Astrocyte (in vitro differentiated cells and primary cell): ENCODE measurements at regions not wholly inside any gene's neighbourhood (a gene's known extent, or its start where the extent isn't known, plus 50 kb on each side); places are given as distances from the start of the nearest gene placed in this dataset.

Experiments
- DNase-seq: peaks from one replicate; pipeline ENCODE4 v3.0.0-alpha.2; 2010; ENCODE audit warnings: low read depth
- FAIRE-seq: peaks from 2 replicates; lab custom pipeline; 2011; peaks lifted over from hg19 to GRCh38; lab: Jason Lieb, UNC
- H2AFZ ChIP-seq: 2 replicates; pipeline ENCODE4 v1.6.0; 2012; ENCODE audit warnings: low read depth, low read length, inconsistent platforms
- H3K27ac ChIP-seq: 2 replicates; pipeline ENCODE4 v1.5.1; 2011; ENCODE audit warnings: low read depth, low read length, inconsistent platforms
- H3K27me3 ChIP-seq: 2 replicates; pipeline ENCODE4 v1.6.0; 2011; ENCODE audit warnings: low read length, inconsistent platforms; ENCODE audit not compliant: insufficient read depth
- H3K36me3 ChIP-seq: 2 replicates; pipeline ENCODE4 v1.5.1; 2011; ENCODE audit warnings: low read length, inconsistent platforms; ENCODE audit not compliant: insufficient read depth
- H3K4me1 ChIP-seq: 2 replicates; pipeline ENCODE4 v1.5.1; 2011; ENCODE audit warnings: low read length, inconsistent platforms; ENCODE audit not compliant: insufficient read depth
- H3K4me2 ChIP-seq: 2 replicates; pipeline ENCODE4 v1.6.0; 2012; ENCODE audit warnings: low read length, inconsistent platforms
- H3K4me3 ChIP-seq: 2 replicates; pipeline ENCODE4 v1.5.1; 2011; ENCODE audit warnings: low read depth, mild to moderate bottlenecking, low read length, inconsistent platforms; ENCODE audit not compliant: insufficient read depth
- H3K79me2 ChIP-seq: 2 replicates; pipeline ENCODE4 v1.6.0; 2012; ENCODE audit warnings: mild to moderate bottlenecking, low read length, inconsistent platforms; ENCODE audit not compliant: insufficient read depth
- H3K9ac ChIP-seq: 2 replicates; pipeline ENCODE4 v1.6.0; 2012; ENCODE audit warnings: mild to moderate bottlenecking, low read length, inconsistent platforms
- H3K9me3 ChIP-seq: 2 replicates; pipeline ENCODE4 v1.5.1; 2012; ENCODE audit warnings: low read depth, mild to moderate bottlenecking, low read length, inconsistent platforms; ENCODE audit not compliant: insufficient read depth
- H4K20me1 ChIP-seq: 2 replicates; pipeline ENCODE4 v1.6.0; 2012; ENCODE audit warnings: low read length, inconsistent platforms; ENCODE audit not compliant: insufficient read depth
- H3K27ac Mint-ChIP-seq: one replicate; pipeline ENCODE4 v1.8.0; 2021; ENCODE audit warnings: mild to moderate bottlenecking, mixed read lengths; ENCODE audit not compliant: unreplicated experiment
- H3K27me3 Mint-ChIP-seq: one replicate; pipeline ENCODE4 v1.8.0; 2021; ENCODE audit warnings: low read depth, mixed read lengths; ENCODE audit not compliant: unreplicated experiment
- H3K36me3 Mint-ChIP-seq: one replicate; pipeline ENCODE4 v1.8.0; 2021; ENCODE audit warnings: low read depth, mixed read lengths; ENCODE audit not compliant: unreplicated experiment
- H3K4me1 Mint-ChIP-seq: one replicate; pipeline ENCODE4 v1.8.0; 2021; ENCODE audit warnings: low read depth, mixed read lengths; ENCODE audit not compliant: unreplicated experiment
- H3K4me3 Mint-ChIP-seq: one replicate; pipeline ENCODE4 v1.8.0; 2021; ENCODE audit warnings: mild to moderate bottlenecking, moderate library complexity, mixed read lengths; ENCODE audit not compliant: unreplicated experiment
- H3K9me3 Mint-ChIP-seq: one replicate; pipeline ENCODE4 v1.8.0; 2021; ENCODE audit warnings: mild to moderate bottlenecking, mixed read lengths; ENCODE audit not compliant: unreplicated experiment
- CTCF ChIP-seq: IDR thresholded peaks from 2 replicates; pipeline ENCODE4 v1.5.1; 2011; ENCODE audit warnings: low read depth, mild to moderate bottlenecking, inconsistent platforms, low read length, moderate library complexity; ENCODE audit not compliant: insufficient read depth
- EZH2 ChIP-seq: IDR thresholded peaks from 2 replicates; pipeline ENCODE4 v1.6.1; 2012; ENCODE audit warnings: mild to moderate bottlenecking, low read length, inconsistent platforms; ENCODE audit not compliant: insufficient read depth

DNA sequence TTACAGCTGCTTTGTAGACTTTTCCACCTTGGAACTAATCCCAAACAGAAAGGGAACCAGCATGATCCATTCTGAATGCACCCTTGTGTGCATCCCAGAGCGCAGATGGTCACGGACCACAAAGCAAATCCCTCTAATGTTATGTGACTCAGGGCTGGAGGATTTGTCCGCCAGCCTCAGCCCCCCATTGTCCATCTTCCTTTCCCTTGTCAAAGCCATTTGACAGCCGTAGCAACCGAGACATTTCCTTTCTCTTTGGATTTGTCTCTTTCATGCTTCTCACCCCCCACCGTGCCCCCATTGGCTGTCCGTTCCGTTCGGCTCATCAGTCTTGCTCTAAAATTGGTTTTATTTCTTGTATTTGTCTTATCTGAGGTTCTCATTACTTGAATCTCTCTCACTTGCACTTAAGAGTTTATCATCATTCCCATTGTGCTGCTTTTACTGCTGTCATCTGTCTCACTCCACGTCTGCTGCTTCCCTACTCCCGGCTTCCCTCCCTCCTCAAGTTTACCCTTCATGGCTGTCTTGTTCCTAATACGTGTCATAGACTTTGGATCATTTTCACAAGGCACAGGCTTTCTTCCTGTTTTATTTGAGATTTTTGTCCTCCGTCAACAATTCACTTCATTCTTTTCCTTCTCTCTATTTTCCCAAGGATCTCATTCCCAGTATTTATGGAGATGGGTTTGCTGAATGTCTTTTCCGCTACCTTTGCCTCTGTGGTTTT lies 163.4 kb upstream of the ERCC4 start:
- Histone ChIP-seq H3K27me3 (no peaks in the 10 kb centered on the region), H3K4me2 (no peak overlapping the region), H3K9ac (no peak overlapping the region), H3K79me2 (no peaks in the 10 kb centered on the region), H3K36me3 (no peaks in the 10 kb centered on the region), H2AFZ (no peak overlapping the region), H4K20me1 (no peaks in the 10 kb centered on the region), H3K9me3 (no peaks in the 10 kb centered on the region), H3K4me1 (no peaks in the 10 kb centered on the region), H3K27ac (no peak overlapping the region), H3K4me3 (no peak overlapping the region)
- Mint-ChIP-seq H3K4me1 (no peaks in the 10 kb centered on the region), H3K27me3 (peaks cover 14% of the 10 kb centered on the region), H3K27ac (no peak overlapping the region), H3K9me3 (no peaks in the 10 kb centered on the region), H3K4me3 (no peak overlapping the region), H3K36me3 (peaks cover 2% of the 10 kb centered on the region)
- TF ChIP-seq CTCF: no peak
- no peak for TF ChIP-seq EZH2
- FAIRE-seq (no peak), DNase-seq (no peak)

DNA sequence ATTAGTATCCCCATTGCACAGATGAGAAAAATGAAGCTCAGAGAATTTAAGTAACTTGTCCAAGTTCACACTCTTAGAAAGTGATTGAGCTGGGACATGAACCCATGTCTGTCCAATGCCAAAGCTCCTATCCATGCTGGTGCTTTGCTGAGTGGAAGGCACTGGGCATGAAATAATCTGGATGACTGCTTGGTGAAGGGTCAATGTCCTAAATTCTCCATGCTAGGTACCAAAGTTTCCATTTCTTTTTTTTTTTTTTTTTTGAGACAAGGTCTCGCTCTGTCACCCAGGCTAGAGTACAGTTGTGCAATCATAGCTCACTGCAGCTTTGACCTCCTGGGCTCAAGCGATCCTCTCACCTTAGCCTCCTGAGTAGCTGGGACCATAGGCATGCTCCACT lies 153.6 kb upstream of the ERCC4 start:
- H3K27ac ChIP-seq: no peak overlapping the region
- no peak for TF ChIP-seq EZH2
- TF ChIP-seq CTCF: no peak
- no peak overlapping the region for H3K27ac Mint-ChIP-seq
- H3K4me3 Mint-ChIP-seq: no peak overlapping the region
- H3K4me2 ChIP-seq: no peak overlapping the region
- H3K4me3 ChIP-seq: no peak overlapping the region
- no peaks in the 10 kb centered on the region for H3K36me3 ChIP-seq
- no peak overlapping the region for H2AFZ ChIP-seq
- DNase-seq (no peak), FAIRE-seq (no peak)
- H3K4me1 ChIP-seq: no peaks in the 10 kb centered on the region
- no peaks in the 10 kb centered on the region for H4K20me1 ChIP-seq
- H3K9me3 Mint-ChIP-seq: peaks cover 2% of the 10 kb centered on the region
- H3K4me1 Mint-ChIP-seq: no peaks in the 10 kb centered on the region
- no peak overlapping the region for H3K9ac ChIP-seq
- H3K79me2 ChIP-seq: no peaks in the 10 kb centered on the region
- H3K36me3 Mint-ChIP-seq: no peaks in the 10 kb centered on the region
- H3K9me3 ChIP-seq: no peaks in the 10 kb centered on the region
- H3K27me3 ChIP-seq: no peaks in the 10 kb centered on the region
- H3K27me3 Mint-ChIP-seq: peaks cover 7% of the 10 kb centered on the region

- Mint-ChIP-seq H3K36me3 (no peaks in the 10 kb centered on the region), H3K4me3 (no peak overlapping the region), H3K9me3 (peaks cover 2% of the 10 kb centered on the region), H3K27me3 (peaks cover 7% of the 10 kb centered on the region), H3K27ac (no peak overlapping the region), H3K4me1 (no peaks in the 10 kb centered on the region)
- no peak overlapping the region for H2AFZ ChIP-seq
- no peaks in the 10 kb centered on the region for H3K9me3 ChIP-seq
- no peaks in the 10 kb centered on the region for H3K27me3 ChIP-seq
- FAIRE-seq (no peak), DNase-seq (no peak)
- H3K4me3 ChIP-seq: no peak overlapping the region
- no peaks in the 10 kb centered on the region for H4K20me1 ChIP-seq
- H3K27ac ChIP-seq: no peak overlapping the region
- H3K79me2 ChIP-seq: no peaks in the 10 kb centered on the region
- no peaks in the 10 kb centered on the region for H3K36me3 ChIP-seq
- TF ChIP-seq EZH2 (no peak), CTCF (no peak)
- H3K9ac ChIP-seq: no peak overlapping the region
- H3K4me2 ChIP-seq: no peak overlapping the region
- H3K4me1 ChIP-seq: no peaks in the 10 kb centered on the region
Observed at GRCh38 chr16:13767215-13767614, 152.7 kb upstream of the ERCC4 start.
